ENCODE measurements at regions not wholly inside any gene's neighbourhood (a gene's known extent, or its start where the extent isn't known, plus 50 kb on each side); places are given as distances from the start of the nearest gene placed in this dataset.

DNA sequence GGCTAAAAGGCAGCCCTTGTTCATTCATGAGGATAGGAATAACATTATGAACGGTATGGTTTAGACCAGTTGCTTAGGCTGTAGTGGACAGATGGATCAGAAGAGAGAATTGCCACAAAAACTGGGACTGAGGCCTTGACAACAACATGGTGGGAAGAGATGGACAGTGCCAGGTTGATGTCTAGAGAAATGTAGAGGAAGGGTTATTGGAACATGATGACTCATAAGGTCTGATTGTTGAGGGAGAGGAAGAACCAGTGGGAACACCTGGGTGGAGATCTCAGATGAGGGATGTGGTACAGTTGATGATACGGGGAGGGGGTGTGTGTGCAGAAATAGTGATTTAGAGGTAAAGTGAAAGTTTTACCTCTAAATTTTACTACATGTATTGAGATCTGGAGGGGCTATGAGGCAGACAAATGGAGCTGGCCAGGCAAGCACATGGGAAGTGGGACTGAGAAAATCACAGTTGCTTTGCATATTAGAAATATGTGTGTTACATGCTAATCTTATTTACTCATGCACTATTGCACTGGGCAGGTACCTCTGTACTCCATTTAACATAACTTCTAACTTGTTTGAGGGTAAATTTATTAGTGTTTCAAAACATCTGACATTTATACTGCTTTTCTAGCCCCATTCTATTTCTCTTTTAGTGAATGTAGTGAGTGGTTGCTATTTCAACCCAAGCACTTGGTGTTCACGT lies 65.6 kb downstream of the PLCE1 start:
- H3K4me3 ChIP-seq (ENCODE audit: control insufficient read depth, low read depth, low read length), result no peak overlapping the region
- no peak for DNase-seq (ENCODE audit: low read depth)
- TF ChIP-seq, protein P1, sequence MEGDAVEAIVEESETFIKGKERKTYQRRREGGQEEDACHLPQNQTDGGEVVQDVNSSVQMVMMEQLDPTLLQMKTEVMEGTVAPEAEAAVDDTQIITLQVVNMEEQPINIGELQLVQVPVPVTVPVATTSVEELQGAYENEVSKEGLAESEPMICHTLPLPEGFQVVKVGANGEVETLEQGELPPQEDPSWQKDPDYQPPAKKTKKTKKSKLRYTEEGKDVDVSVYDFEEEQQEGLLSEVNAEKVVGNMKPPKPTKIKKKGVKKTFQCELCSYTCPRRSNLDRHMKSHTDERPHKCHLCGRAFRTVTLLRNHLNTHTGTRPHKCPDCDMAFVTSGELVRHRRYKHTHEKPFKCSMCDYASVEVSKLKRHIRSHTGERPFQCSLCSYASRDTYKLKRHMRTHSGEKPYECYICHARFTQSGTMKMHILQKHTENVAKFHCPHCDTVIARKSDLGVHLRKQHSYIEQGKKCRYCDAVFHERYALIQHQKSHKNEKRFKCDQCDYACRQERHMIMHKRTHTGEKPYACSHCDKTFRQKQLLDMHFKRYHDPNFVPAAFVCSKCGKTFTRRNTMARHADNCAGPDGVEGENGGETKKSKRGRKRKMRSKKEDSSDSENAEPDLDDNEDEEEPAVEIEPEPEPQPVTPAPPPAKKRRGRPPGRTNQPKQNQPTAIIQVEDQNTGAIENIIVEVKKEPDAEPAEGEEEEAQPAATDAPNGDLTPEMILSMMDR (conservative IDR thresholded peaks at IDR 0.05; ENCODE audit: control insufficient read depth, insufficient read depth, low read depth, low read length), result no peak

DNA sequence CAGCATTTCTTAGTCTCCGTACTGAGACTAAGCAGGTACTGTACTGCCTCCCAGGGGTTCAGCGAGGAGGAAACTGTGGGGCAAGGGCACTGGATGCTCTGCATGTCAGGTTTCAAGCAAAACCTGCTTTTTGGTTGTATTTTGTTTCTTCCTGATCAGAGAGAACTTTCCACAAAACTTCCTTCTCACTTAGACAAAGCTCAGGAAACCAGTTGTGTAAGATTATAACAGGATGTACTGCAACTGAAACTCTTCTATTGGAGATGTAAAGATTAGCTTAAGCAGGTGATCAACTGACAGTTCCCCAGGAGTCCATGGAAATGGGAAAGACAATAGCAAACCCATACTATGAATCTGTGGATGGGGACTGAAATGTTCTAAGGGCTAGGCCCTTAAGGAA lies 67.3 kb downstream of the PLCE1 start:
- no peak overlapping the region for H3K4me3 ChIP-seq (ENCODE audit: control insufficient read depth, low read depth, low read length)
- no peak for DNase-seq (ENCODE audit: low read depth)
- TF ChIP-seq, protein P1 (conservative IDR thresholded peaks at IDR 0.05; ENCODE audit: control insufficient read depth, insufficient read depth, low read depth, low read length), result no peak

DNA sequence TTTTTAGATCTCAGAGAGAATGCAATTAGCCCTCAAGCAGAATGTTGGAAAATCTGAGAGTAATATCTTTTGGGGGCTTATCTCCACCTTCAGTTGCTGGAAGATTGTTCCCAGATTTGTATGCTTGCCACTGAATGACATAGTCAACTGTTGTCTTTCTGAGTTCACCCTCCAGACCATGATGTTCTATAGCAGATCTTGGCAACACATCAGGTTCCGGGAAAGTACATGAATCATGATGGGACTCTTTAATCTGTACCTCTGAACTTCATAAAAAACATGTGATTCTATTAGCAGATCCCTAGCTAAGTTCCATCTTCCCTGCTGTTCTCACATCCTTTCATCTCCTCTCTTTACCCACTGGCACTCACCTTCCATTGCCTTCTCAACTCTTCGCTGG lies 68.9 kb downstream of the PLCE1 start:
- peak; percentile 88 for DNase-seq (ENCODE audit: low read depth)
- TF ChIP-seq, protein P1 (conservative IDR thresholded peaks at IDR 0.05; ENCODE audit: control insufficient read depth, insufficient read depth, low read depth, low read length), result no peak
- no peak overlapping the region for H3K4me3 ChIP-seq (ENCODE audit: control insufficient read depth, low read depth, low read length)

DNA sequence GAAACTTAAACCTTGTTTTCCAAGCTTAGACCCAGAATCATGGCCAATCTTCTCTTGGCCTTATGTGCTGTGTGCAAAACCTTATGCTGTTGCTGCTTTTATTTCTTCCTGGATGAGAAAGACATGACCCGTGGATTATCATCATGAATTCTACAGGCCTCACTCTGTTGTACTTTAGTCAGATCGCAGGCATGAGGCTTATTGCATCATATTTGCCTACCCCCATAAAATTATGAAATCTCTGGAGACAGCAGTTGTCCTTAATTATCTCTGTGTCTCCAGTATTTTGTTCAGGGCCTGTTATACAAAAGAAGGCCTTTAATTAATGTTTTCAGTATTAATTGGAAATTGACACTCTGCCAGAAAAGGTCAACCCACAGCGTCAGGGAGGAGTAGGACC lies 71.6 kb downstream of the PLCE1 start:
- H3K4me3 ChIP-seq (ENCODE audit: control insufficient read depth, low read depth, low read length), result no peak overlapping the region
- TF ChIP-seq, protein P1 (conservative IDR thresholded peaks at IDR 0.05; ENCODE audit: control insufficient read depth, insufficient read depth, low read depth, low read length), result no peak
- DNase-seq (ENCODE audit: low read depth), result peak; percentile 74

DNA sequence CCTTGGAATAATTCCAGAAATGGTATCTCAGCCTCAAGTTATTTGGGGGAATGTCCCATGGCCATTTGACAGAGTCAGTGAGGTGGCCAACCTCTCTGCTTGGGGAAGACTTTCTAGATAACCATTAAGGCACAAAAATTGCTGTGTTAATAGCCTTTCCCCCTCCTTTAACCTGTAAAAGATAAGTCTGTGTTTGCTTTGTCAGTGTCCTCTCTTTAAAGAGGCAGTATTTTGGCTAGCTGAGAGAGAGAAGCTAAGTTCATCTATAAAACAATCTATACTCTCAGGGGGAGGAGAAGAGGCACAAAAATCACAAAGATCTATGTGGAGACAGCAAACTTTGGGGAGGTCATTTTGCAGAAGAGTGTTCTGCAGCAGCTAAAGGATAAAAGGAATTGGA lies 72.1 kb downstream of the PLCE1 start:
- TF ChIP-seq, protein P1 (conservative IDR thresholded peaks at IDR 0.05; ENCODE audit: control insufficient read depth, insufficient read depth, low read depth, low read length), result no peak
- no peak overlapping the region for H3K4me3 ChIP-seq (ENCODE audit: control insufficient read depth, low read depth, low read length)
- no peak for DNase-seq (ENCODE audit: low read depth)

DNA sequence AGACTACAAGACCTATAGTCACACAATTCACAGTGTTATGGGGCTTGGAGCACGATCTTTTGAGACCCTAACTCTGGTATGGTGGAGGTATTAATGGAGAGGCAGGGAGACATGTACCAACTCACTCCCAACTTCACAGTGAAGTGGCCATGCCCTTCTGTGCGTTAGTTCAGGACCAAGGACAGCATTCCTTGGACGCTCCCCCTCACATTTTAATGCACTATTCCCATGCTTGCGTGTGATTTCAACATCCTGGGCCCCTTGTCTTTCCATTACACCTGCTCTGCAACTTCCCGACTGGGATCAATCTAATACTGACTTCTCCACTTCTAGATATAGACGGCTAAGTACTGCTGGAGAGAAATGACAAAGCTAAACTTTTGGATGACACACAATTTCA lies 72.7 kb downstream of the PLCE1 start:
- no peak overlapping the region for H3K4me3 ChIP-seq (ENCODE audit: control insufficient read depth, low read depth, low read length)
- peak; percentile 63 for DNase-seq (ENCODE audit: low read depth)
- TF ChIP-seq, protein P1 (conservative IDR thresholded peaks at IDR 0.05; ENCODE audit: control insufficient read depth, insufficient read depth, low read depth, low read length), result no peak

DNA sequence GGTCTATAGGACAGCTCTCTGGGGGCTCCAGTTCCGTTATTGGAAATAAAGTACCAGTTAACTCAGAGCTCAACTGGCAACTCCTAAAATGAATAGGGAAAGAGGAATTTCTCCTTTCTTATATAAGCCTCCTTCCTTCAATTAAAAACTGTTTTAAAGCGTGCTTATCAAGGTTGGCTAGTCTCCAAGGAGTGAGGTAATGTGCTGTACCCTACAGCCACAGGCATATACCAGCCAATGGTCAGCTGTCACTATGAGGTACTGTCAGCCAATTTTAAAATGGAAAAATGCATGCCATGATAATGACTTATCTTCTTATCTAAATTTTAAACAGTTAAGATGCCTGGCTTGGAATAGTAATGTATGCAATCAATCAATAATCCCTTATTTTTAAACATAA lies 76.2 kb downstream of the PLCE1 start:
- H3K4me3 ChIP-seq (ENCODE audit: control insufficient read depth, low read depth, low read length), result no peak overlapping the region
- DNase-seq (ENCODE audit: low read depth), result no peak
- TF ChIP-seq, protein P1 (conservative IDR thresholded peaks at IDR 0.05; ENCODE audit: control insufficient read depth, insufficient read depth, low read depth, low read length), result no peak
